ENCODE measurements at regions not wholly inside any gene's neighbourhood (a gene's known extent, or its start where the extent isn't known, plus 50 kb on each side); places are given as distances from the start of the nearest gene placed in this dataset.

DNA sequence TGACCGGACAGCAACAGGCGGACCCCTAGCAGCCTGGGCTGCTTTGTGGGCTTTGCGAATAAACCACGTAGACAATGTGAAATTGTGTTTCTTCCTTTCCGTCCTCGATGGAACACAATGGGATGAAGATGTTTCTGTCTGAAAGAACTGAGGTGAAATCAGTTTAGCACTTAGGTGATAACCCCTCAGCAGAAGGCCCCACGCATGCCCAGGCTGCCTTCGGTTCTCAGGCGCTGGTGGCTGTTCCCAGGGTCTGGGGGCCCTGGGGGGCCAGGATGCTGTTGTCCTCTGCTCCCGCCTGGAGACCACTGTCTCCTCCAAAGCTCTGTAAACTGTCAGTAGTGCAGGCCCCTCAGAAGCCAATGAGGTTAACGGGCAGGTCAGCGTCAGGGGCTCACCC lies 73.9 kb upstream of the HGFAC start:
- DNase-seq (ENCODE audit: low read depth): no peak
- no peak overlapping the region for H3K4me3 ChIP-seq (ENCODE audit: low read depth, low read length)
- TF ChIP-seq, protein P1, sequence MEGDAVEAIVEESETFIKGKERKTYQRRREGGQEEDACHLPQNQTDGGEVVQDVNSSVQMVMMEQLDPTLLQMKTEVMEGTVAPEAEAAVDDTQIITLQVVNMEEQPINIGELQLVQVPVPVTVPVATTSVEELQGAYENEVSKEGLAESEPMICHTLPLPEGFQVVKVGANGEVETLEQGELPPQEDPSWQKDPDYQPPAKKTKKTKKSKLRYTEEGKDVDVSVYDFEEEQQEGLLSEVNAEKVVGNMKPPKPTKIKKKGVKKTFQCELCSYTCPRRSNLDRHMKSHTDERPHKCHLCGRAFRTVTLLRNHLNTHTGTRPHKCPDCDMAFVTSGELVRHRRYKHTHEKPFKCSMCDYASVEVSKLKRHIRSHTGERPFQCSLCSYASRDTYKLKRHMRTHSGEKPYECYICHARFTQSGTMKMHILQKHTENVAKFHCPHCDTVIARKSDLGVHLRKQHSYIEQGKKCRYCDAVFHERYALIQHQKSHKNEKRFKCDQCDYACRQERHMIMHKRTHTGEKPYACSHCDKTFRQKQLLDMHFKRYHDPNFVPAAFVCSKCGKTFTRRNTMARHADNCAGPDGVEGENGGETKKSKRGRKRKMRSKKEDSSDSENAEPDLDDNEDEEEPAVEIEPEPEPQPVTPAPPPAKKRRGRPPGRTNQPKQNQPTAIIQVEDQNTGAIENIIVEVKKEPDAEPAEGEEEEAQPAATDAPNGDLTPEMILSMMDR (IDR thresholded peaks at IDR 0.05; ENCODE audit: low read depth, low read length, missing control alignments): no peak

DNA sequence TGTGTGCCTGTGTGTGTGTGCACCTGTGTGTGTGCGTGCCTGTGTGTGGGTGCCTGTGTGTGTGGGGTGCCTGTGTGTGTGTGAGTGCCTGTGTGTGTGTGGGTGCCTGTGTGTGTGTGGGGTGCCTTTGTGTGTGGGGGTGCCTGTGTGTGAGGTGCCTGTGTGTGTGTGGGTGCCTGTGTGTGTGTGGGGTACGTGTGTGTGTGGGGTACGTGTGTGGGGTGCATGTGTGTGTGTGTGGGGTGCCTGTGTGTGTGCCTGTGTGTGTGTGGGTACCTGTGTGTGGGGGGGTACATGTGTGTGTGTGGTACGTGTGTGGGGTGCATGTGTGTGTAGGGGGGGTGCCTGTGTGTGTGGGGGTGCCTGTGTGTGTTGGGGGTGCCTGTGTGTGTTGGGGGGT lies 73.4 kb upstream of the HGFAC start:
- DNase-seq (ENCODE audit: low read depth): no peak
- no peak overlapping the region for H3K4me3 ChIP-seq (ENCODE audit: low read depth, low read length)
- TF ChIP-seq, protein P1 (IDR thresholded peaks at IDR 0.05; ENCODE audit: low read depth, low read length, missing control alignments): no peak

DNA sequence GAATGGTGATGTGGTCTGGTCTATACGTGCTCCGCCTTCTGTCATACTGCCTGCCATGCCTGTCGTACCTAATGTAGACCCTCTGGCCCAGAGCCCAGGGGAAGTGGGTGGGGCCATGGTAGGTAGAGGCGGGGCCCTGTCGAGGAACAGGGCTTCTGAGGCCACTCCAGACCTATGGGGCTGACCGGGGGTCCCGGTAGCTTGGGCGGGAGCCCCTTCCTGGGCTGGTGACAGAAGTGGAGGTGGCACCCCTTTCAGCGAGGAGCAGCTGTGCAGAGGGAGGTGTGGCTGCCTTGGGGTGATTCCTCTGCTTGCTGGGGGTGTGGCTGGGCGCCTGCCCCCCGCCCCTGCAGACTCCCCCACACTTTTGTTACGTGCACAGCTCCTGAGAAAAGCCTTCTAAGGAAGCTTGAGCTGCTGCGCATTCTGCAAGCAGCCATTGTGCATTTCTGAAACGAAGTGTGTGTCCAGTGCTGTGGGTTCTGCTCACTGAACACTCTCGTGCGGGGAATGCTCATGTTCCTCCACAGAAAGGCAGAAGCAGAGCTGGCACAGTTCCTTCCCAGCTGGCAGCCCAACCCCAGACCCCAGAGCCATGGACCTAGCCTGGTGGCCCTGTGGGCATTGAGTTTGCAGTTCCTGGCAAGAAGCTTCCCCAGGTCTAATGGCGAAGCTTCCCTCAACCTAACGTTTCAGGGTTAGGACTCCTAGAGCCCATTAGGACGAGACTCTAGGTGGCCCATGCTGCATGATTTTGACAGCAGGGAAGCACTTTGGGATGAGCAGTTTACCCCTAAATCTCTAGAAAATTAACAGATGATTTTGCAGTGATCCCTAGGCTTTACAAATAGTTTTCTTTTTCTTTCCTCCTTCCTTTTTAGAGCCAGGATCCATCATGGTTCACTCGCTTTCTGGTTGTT lies 72.7 kb upstream of the HGFAC start:
- no peak overlapping the region for H3K4me3 ChIP-seq (ENCODE audit: low read depth, low read length)
- no peak for DNase-seq (ENCODE audit: low read depth)
- TF ChIP-seq, protein P1 (IDR thresholded peaks at IDR 0.05; ENCODE audit: low read depth, low read length, missing control alignments): no peak

DNA sequence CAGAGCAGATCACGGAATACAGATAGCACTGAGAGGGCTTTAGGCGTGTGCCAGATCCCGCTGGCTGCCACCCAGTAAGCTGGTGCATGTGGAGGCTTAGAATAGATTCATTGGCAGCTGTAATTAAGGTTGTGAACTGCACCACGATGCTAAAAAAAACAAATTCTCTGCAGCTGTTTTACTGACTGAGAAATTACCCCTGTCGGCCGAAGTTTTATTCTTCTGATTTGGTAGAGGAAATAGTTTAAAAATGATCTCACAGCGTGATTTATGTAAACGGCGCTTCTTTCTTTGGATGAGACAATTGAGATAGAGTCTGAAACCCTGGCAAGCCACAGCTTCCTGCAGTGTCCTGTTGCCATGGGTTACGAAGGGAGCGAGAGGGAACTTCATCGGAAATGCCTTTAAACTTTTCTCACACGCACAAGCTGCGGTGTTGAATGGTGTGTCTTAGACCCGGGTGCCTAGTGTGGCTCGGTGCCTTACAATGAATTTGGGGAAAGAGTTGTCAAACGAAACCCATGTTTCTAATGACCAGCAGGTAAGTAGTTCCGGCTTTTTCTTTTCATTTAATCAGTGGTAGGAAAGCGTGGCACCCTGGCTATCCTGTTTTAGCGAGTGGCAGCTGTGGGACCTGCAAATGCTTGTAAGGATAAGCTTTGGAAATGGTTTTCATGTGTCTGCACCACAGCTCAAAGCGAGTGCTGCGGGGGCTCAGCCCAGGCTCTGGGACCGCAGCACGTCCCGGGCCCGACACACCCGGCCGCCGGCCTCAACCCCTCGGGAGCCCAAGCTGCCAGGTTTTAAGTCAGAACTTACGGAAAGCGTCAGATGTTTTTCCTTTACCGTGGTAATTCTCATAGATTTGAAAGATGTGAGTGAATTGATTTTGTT lies 71.7 kb upstream of the HGFAC start:
- no peak overlapping the region for H3K4me3 ChIP-seq (ENCODE audit: low read depth, low read length)
- TF ChIP-seq, protein P1 (IDR thresholded peaks at IDR 0.05; ENCODE audit: low read depth, low read length, missing control alignments): no peak
- no peak for DNase-seq (ENCODE audit: low read depth)

DNA sequence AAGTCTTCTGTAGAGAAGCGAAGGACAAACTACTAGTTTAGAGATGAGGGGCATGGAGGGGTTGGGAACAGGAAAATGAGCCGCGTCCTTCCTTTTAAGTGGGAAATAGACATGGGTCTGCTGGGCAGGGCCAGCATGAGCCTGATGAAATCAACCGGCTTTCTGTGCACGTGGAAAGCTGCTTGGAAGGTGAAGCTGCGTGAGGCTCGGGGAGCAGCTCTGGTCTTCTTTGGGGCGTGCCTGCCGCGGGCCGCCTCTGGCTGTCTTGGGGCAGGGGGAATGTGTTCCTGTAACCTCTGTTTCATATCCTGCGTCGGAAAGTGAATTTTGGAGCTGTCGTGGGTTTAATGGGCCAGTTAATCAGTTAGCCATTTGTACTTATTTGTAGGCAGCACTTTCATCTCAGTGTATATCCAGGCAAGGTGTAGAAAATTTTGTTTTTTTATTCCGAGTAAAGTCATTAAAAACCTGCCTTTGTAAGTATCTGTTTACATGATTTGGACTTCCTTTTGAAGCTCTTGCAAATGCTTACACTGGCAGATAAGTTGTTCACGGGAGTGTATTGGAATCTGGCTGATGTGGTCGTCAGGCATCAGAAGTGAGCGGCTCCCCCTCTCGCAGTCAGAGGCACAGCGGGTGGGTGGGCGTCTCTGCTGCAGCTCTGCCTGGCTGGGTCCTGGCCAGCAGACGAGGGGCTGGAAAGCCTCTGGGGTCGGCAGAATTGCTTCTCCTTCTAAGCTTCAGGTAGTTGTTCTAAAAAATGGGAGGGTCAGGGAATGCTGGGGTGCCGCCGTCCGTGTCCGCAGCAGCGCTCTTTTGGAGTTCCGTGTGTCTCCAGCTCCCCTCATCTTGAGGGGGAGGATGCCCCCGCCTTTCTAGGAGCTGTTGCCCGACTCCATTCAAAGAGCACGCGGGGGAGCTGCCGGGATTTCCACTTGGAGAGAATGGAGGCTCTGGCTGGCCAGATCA lies 70.5 kb upstream of the HGFAC start:
- H3K4me3 ChIP-seq (ENCODE audit: low read depth, low read length): no peak overlapping the region
- TF ChIP-seq, protein P1 (IDR thresholded peaks at IDR 0.05; ENCODE audit: low read depth, low read length, missing control alignments): no peak
- no peak for DNase-seq (ENCODE audit: low read depth)

DNA sequence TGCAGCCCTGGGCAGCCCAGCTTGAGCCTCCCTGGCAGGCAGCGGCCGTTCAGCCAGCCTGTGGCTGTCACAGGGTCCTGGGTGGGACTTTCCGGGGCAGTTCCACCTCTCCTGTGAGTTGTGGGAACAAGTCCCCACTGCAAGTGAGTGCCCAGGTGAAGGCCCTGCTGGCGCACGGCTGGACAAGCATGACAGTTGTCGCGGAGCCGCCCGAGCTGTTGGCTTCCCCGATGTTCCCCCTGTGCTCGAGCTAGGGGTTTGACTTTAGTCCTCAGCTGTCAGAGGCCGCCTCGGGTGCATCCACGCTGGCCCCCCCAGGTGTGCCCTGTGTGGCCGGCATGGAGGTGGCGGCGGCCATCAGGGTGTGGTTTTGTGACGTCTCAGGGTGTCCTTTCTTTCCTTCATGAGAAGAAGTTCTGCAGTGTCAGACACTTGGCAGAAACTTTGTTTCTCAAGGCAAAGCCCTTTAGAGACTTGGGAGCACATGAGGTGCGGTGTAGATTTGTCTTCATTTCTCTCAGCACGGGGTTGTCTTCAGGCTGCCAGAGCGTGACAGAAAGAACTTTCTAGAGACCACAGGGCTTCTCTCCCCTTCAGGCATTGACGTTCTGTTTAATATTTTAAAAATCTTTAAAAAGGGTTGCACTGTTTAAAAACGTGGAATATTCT lies 69.4 kb upstream of the HGFAC start:
- no peak for DNase-seq (ENCODE audit: low read depth)
- no peak overlapping the region for H3K4me3 ChIP-seq (ENCODE audit: low read depth, low read length)
- TF ChIP-seq, protein P1 (IDR thresholded peaks at IDR 0.05; ENCODE audit: low read depth, low read length, missing control alignments): no peak
